HUES64 (cell line): ENCODE measurements at regions not wholly inside any gene's neighbourhood (a gene's known extent, or its start where the extent isn't known, plus 50 kb on each side); places are given as distances from the start of the nearest gene placed in this dataset.

ENCODE experiments used
- H3K27ac ChIP-seq: 2 replicates; pipeline ENCODE4 v1.7.0; 2013; ENCODE audit warnings: low read depth, low read length, inconsistent platforms
- H3K27me3 ChIP-seq: 2 replicates; pipeline ENCODE4 v1.6.1; 2013; ENCODE audit warnings: mild to moderate bottlenecking, low read length; ENCODE audit not compliant: insufficient read depth
- H3K36me3 ChIP-seq: 2 replicates; pipeline ENCODE4 v1.6.1; 2013; ENCODE audit warnings: mild to moderate bottlenecking, low read length; ENCODE audit not compliant: insufficient read depth
- H3K4me1 ChIP-seq: 2 replicates; pipeline ENCODE4 v1.6.1; 2013; ENCODE audit warnings: mild to moderate bottlenecking, low read length, moderate library complexity; ENCODE audit not compliant: insufficient read depth
- H3K4me3 ChIP-seq: 2 replicates; pipeline ENCODE4 v1.5.1; 2013; ENCODE audit warnings: mild to moderate bottlenecking, low read length, moderate library complexity
- H3K9ac ChIP-seq: 2 replicates; pipeline ENCODE4 v1.6.1; 2013; ENCODE audit warnings: mild to moderate bottlenecking, low read depth, low read length
- H3K9me3 ChIP-seq: 2 replicates; pipeline ENCODE4 v1.6.1; 2013; ENCODE audit warnings: low read depth, low read length; ENCODE audit not compliant: insufficient read depth
- WGBS: fragments of 150-250, 120-280 bp; methylation state at CpG from one replicate; pipeline ENCODE4 v1.1.7; 2013; ENCODE audit warnings: missing lambda C conversion rate; 5-methylcytosine and 5-hydroxymethylcytosine counted together

- H3K36me3 ChIP-seq, result no peaks in the 10 kb centered on the region
- no peak overlapping the region for H3K4me3 ChIP-seq
- H3K27ac ChIP-seq, result no peak overlapping the region
- no peak overlapping the region for H3K9ac ChIP-seq
- peaks cover 31% of the 10 kb centered on the region for H3K4me1 ChIP-seq
- 20% methylated on average over 1 of the region's 1 CpG for WGBS
- no peaks in the 10 kb centered on the region for H3K9me3 ChIP-seq
- no peaks in the 10 kb centered on the region for H3K27me3 ChIP-seq
These were observed 70.8 kb upstream of the SLC35B3 start for GRCh38 chr6:8506126-8506525.

- Histone ChIP-seq H3K9ac (no peak overlapping the region), H3K27me3 (no peaks in the 10 kb centered on the region), H3K4me1 (peaks cover 14% of the 10 kb centered on the region), H3K27ac (no peak overlapping the region), H3K36me3 (no peaks in the 10 kb centered on the region), H3K9me3 (no peaks in the 10 kb centered on the region), H3K4me3 (no peak overlapping the region)
- WGBS, result no CpG with 5 or more reads among the region's 1 CpG
These were observed 64.2 kb upstream of the SLC35B3 start for GRCh38 chr6:8499540-8499939.

GRCh38 chr6:8494730-8495129 lies 59.4 kb upstream of the SLC35B3 start:
- no peaks in the 10 kb centered on the region for H3K27me3 ChIP-seq
- no peaks in the 10 kb centered on the region for H3K9me3 ChIP-seq
- H3K4me3 ChIP-seq, result no peak overlapping the region
- no peaks in the 10 kb centered on the region for H3K36me3 ChIP-seq
- no peak overlapping the region for H3K9ac ChIP-seq
- 94% methylated on average over 5 of the region's 5 CpGs for WGBS
- H3K27ac ChIP-seq, result no peak overlapping the region
- H3K4me1 ChIP-seq, result peaks cover 4% of the 10 kb centered on the region

- H3K36me3 ChIP-seq, result no peaks in the 10 kb centered on the region
- no peak overlapping the region for H3K4me3 ChIP-seq
- peaks cover 4% of the 10 kb centered on the region for H3K4me1 ChIP-seq
- no peaks in the 10 kb centered on the region for H3K27me3 ChIP-seq
- H3K9ac ChIP-seq, result no peak overlapping the region
- no peak overlapping the region for H3K27ac ChIP-seq
- 100% methylated on average over 2 of the region's 2 CpGs for WGBS
- H3K9me3 ChIP-seq, result no peaks in the 10 kb centered on the region
These were observed 57.3 kb upstream of the SLC35B3 start for GRCh38 chr6:8492536-8493133.
